Endothelial cell of umbilical vein (primary cell): ENCODE measurements at regions not wholly inside any gene's neighbourhood (a gene's known extent, or its start where the extent isn't known, plus 50 kb on each side); places are given as distances from the start of the nearest gene placed in this dataset.

Experiments used
- BruUV-seq: library from RNA; stranded (reverse); fragments of 400-500 nt; replicated peaks from 2 replicates; lab custom pipeline; 2021; lab: Mats Ljungman, UMichigan
- CTCF ChIA-PET: fragments of 300-600, 350-600 bp; sonication (Branson Sonifier 250); formaldehyde crosslinking; loops from one replicate; lab custom pipeline; 2021; ENCODE audit warnings: antibody characterized with exemption, inconsistent platforms; lab: Charles Lee
- POLR2A ChIA-PET: fragments of 300-600, 350-600 bp; sonication (Branson Sonifier 250); formaldehyde crosslinking; loops from one replicate; lab custom pipeline; 2021; ENCODE audit warnings: antibody characterized with exemption, inconsistent platforms; lab: Charles Lee
- DNase-seq: peaks from one replicate; pipeline ENCODE4 v3.0.0-alpha.2; 2011; ENCODE audit warnings: low read depth, low spot score
- FAIRE-seq: peaks from 2 replicates; lab custom pipeline; 2011; peaks lifted over from hg19 to GRCh38; lab: Jason Lieb, UNC
- H2AFZ ChIP-seq: 2 replicates; pipeline ENCODE4 v1.6.0; 2012; ENCODE audit warnings: low read depth, low read length, control low read depth, inconsistent platforms
- H3K27ac ChIP-seq: 2 replicates; pipeline ENCODE4 v1.5.1; 2011; ENCODE audit warnings: low read depth, mild to moderate bottlenecking, control low read depth, low read length, moderate library complexity; ENCODE audit not compliant: insufficient read depth
- H3K27me3 ChIP-seq, 2 experiments: 2 replicates each; pipeline versions ENCODE4 v1.6.0 to v1.6.1; 2011; ENCODE audit warnings: low read length in 2 of 2, mixed read lengths in 1 of 2; ENCODE audit not compliant: control insufficient read depth in 2 of 2, insufficient read depth in 2 of 2
- H3K36me3 ChIP-seq, 2 experiments: 2 replicates in 1 of 2; 3 replicates in 1 of 2; pipeline ENCODE4 v1.5.1; 2011; ENCODE audit warnings: low read length in 2 of 2, mild to moderate bottlenecking in 1 of 2, moderate library complexity in 1 of 2; ENCODE audit not compliant: control insufficient read depth in 2 of 2, insufficient read depth in 2 of 2; ENCODE audit errors: extremely low read depth in 1 of 2
- H3K4me1 ChIP-seq: 3 replicates; pipeline ENCODE4 v1.5.1; 2011; ENCODE audit warnings: mild to moderate bottlenecking, low read length; ENCODE audit not compliant: control insufficient read depth, insufficient read depth; ENCODE audit errors: extremely low read depth
- H3K4me2 ChIP-seq: 2 replicates; pipeline ENCODE4 v1.6.1; 2011; ENCODE audit warnings: low read length, control low read depth, mixed read lengths; ENCODE audit not compliant: insufficient read depth
- H3K4me3 ChIP-seq, 3 experiments: fragments of 200-600 bp in 1 of 3; sonication (generic), shearing (Covaris generic) in 1 of 3; replicated peaks in 1 of 3; 2 replicates each; pipeline ENCODE4 v1.5.1; 2011 to 2016; ENCODE audit warnings: control low read depth in 3 of 3, low read length in 3 of 3, mild to moderate bottlenecking in 2 of 3, inconsistent platforms in 1 of 3, low read depth in 1 of 3, moderate library complexity in 1 of 3; ENCODE audit not compliant: insufficient read depth in 1 of 3
- H3K79me2 ChIP-seq: 2 replicates; pipeline ENCODE4 v1.6.0; 2012; ENCODE audit warnings: low read length, inconsistent platforms; ENCODE audit not compliant: control insufficient read depth, insufficient read depth
- H3K9ac ChIP-seq: replicated peaks from 2 replicates; pipeline ENCODE3; 2011; ENCODE audit warnings: low read length, control low read depth; ENCODE audit not compliant: insufficient read depth; ENCODE audit errors: extremely low read depth
- H3K9me1 ChIP-seq: replicated peaks from 3 replicates; pipeline ENCODE4 v1.6.0; 2011; ENCODE audit warnings: mild to moderate bottlenecking, low read length; ENCODE audit not compliant: control insufficient read depth, insufficient read depth; ENCODE audit errors: extremely low read depth
- H3K9me3 ChIP-seq: replicated peaks from 2 replicates; pipeline ENCODE4 v1.5.1; 2012; ENCODE audit warnings: low read length, inconsistent platforms; ENCODE audit not compliant: control insufficient read depth, insufficient read depth
- H4K20me1 ChIP-seq: replicated peaks from 2 replicates; pipeline ENCODE3; 2011; ENCODE audit warnings: mild to moderate bottlenecking, low read length; ENCODE audit not compliant: control insufficient read depth, insufficient read depth; ENCODE audit errors: extremely low read depth
- CTCF ChIP-seq, 2 donors: IDR thresholded peaks; 1 replicate in 1 of 2; 2 replicates in 1 of 2; pipeline ENCODE4 v1.5.1; 2011; ENCODE audit warnings: low read length in 2 of 2, mild to moderate bottlenecking in 2 of 2, moderate library complexity in 2 of 2, control low read depth in 1 of 2, inconsistent platforms in 1 of 2, low read depth in 1 of 2; ENCODE audit not compliant: insufficient read depth in 1 of 2; ENCODE audit errors: extremely low read depth in 1 of 2
- EZH2 ChIP-seq: IDR thresholded peaks from 2 replicates; pipeline ENCODE4 v1.6.1; 2012; ENCODE audit warnings: borderline replicate concordance, low read depth, mild to moderate bottlenecking, moderate library complexity, low read length, inconsistent platforms; ENCODE audit not compliant: severe bottlenecking
- FOS ChIP-seq: IDR thresholded peaks from 2 replicates; pipeline ENCODE4 v1.6.1; 2011; ENCODE audit warnings: mild to moderate bottlenecking, low read length, moderate library complexity, borderline replicate concordance; ENCODE audit not compliant: insufficient read depth
- GATA2 ChIP-seq: IDR thresholded peaks from 2 replicates; pipeline ENCODE4 v1.7.0; 2011; ENCODE audit warnings: low read depth, mild to moderate bottlenecking, moderate library complexity, mixed read lengths, low read length; ENCODE audit not compliant: insufficient read length, insufficient read depth
- JUN ChIP-seq: IDR thresholded peaks from 2 replicates; pipeline ENCODE4 v1.6.1; 2011; ENCODE audit warnings: borderline replicate concordance, low read depth; ENCODE audit not compliant: insufficient read length, insufficient read depth
- MYC ChIP-seq: IDR thresholded peaks from one replicate; pipeline ENCODE4 v1.6.1; 2011; ENCODE audit warnings: mild to moderate bottlenecking, low read depth, low read length
- POLR2A ChIP-seq: IDR thresholded peaks from 2 replicates; pipeline ENCODE4 v1.6.1; 2012; ENCODE audit warnings: low read depth, mild to moderate bottlenecking, control low read depth, low read length
- POLR2AphosphoS5 ChIP-seq: IDR thresholded peaks from 2 replicates; pipeline ENCODE4 v1.6.1; 2012; ENCODE audit warnings: low read depth, mild to moderate bottlenecking, control low read depth, low read length, moderate library complexity; ENCODE audit not compliant: insufficient read depth
- dilution Hi-C: fragments of 300-500 bp; cut with MboI; formaldehyde crosslinking; loops from one replicate; pipeline ENCODE4 v1.15.0; 2019; ENCODE audit warnings: low sequenced_read_pairs; ENCODE audit not compliant: extremely low pct_ligation_motif_present
- intact Hi-C: fragments of 100-400 bp; cut with micrococcal nuclease; formaldehyde crosslinking; loops from one replicate; pipeline ENCODE4 v1.10.0; 2022
- TF ChIP-seq, protein P1 (sequence below): IDR thresholded peaks from 2 replicates; pipeline ENCODE4 v1.6.1; 2011; ENCODE audit not compliant: insufficient read depth, insufficient read length

- DNase-seq (peak; percentile 4), FAIRE-seq (no peak)
- Histone ChIP-seq H4K20me1 (no peaks in the 10 kb centered on the region), H3K9me1 (no peaks in the 10 kb centered on the region), H3K4me2 (no peak overlapping the region), H3K4me1 (no peaks in the 10 kb centered on the region), H3K27me3 (no peaks in the 10 kb centered on the region), H3K9ac (no peak overlapping the region), H3K36me3 (no peaks in the 10 kb centered on the region), H3K9me3 (no peaks in the 10 kb centered on the region), H3K27ac (no peak overlapping the region), H3K79me2 (no peaks in the 10 kb centered on the region), H3K4me3 (no peak overlapping the region), H2AFZ (no peak overlapping the region)
- dilution Hi-C loops = no loop called here
- POLR2A ChIA-PET = no interaction called here
- CTCF ChIA-PET = no interaction called here
- TF ChIP-seq JUN (no peak), CTCF (IDR thresholded peaks at IDR 0.05; ENCODE audit: extremely low read depth in 1 of 2, insufficient read depth in 1 of 2, low read depth in 1 of 2, low read length in 2 of 2) (no peak), MYC (no peak), GATA2 (no peak), POLR2A (no peak), POLR2AphosphoS5 (no peak), FOS (no peak), EZH2 (no peak)
- TF ChIP-seq, protein P1, sequence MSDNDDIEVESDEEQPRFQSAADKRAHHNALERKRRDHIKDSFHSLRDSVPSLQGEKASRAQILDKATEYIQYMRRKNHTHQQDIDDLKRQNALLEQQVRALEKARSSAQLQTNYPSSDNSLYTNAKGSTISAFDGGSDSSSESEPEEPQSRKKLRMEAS = no peak
- BruUV-seq = no TSS peak
- intact Hi-C loops = no loop called here
These were observed 82.5 kb downstream of the DSEL start for GRCh38 chr18:67433971-67434370.
